ENCODE measurements at regions not wholly inside any gene's neighbourhood (a gene's known extent, or its start where the extent isn't known, plus 50 kb on each side); places are given as distances from the start of the nearest gene placed in this dataset.
A peak's percentile ranks its signal among the peaks of the same experiment; 100 is the strongest.

DNA sequence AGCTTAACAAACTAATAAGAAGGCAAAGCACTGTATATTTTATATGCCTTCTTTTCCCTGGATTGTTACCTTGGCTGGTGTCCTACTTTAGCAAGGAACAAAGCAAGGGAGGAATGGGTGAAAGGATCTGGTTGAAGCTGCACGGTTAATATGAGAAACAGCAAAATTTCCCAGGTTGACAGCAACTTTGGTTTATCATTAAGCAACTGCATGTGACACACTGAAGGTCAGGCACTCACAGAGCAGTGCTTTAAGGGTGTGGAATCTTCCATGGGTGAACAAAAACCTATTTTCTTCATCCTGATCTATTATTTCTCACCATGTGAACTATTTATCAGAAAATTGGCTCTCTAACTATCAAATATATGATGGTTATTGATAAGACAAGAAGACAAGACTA, 109.0 kb upstream of the ATP10B start:
- DNase-seq (ENCODE audit: extremely low read depth in 1 of 2, low read depth in 1 of 2) = no peak

DNA sequence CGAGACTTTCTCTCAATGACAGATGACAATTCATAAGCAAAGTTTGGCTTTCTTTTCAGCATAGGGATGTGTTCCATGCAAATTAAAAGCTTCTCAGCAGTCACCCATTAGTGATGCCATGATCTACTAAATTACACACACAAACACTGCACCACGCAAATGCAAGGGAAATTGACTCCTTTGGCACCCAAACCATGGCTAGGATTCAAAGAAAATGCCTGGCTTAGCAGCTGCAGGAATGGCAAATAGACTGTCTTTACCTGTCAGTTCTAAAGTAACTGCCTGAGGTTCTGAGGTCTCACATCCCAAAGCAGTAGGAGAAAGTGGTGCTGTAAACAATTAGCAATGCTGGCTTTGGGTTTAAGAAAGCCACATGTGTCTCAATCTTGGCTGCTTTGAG, 108.6 kb upstream of the ATP10B start:
- DNase-seq (ENCODE audit: extremely low read depth in 1 of 2, low read depth in 1 of 2) = no peak

DNA sequence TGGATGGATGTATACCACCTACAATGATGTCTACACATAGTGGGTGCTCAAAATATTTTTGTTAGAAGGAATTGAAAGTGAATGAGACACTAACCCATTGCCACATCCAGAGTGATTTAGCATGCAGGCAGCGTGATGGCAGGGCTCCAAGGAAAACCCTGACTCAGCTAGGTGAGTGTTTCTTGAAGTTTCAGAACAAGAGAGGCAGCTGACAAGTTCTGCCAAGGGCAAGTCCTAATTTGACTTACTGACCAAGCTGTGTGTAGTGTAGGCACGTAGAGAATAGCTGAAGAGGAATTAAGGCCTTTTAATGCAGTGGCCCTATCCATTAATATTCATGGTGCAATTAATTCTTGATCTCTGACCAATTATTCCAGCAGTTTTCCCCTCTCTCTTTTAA, 107.8 kb upstream of the ATP10B start:
- DNase-seq (ENCODE audit: extremely low read depth in 1 of 2, low read depth in 1 of 2) = peak in 1 of 2 donors; percentile 5

DNA sequence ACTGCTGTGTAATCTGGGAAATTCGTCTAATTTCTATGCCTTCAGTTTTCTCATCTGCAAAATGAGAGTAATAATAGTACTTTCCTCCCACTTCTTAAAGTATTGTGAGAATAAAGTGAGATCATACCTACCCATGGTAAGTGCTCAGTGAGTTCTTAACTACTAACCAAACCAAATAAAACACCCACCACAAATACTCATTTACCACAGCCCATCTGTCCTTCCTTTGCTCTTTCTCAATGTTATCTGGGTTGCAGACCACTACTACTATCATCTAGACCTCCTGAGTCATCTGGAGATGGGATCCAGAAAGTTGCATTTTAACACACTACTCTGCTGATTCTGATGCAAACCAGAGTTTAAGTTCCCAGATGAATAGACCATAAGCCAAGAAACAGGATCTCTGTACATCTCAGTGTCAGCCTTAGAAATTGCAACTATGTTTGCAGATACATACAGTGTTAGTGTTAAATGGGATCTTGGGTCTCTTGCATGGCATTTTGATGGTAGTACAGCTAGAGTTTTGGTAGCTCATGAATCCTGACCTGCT, 105.4 kb upstream of the ATP10B start:
- no peak for DNase-seq (ENCODE audit: extremely low read depth in 1 of 2, low read depth in 1 of 2)

DNA sequence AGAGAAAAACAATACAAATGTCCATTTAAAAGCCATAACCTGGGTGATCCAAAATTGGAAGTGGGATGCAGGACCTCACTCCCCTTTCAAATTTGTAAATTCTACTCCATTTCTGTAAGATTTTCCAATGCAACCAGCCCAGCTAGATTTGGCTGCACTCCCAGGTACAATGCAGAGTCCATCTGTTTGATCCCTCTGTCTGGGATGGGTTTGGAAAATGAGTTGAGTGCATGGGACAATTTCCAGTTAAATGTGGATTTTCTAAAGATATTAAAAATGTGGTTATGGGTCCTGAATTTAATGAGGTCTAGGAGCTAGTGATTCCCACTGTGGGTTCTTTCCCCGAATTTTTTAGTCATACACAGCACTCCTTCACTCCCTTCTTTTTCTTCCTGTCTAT, 104.0 kb upstream of the ATP10B start:
- DNase-seq (ENCODE audit: extremely low read depth in 1 of 2, low read depth in 1 of 2) = no peak

DNA sequence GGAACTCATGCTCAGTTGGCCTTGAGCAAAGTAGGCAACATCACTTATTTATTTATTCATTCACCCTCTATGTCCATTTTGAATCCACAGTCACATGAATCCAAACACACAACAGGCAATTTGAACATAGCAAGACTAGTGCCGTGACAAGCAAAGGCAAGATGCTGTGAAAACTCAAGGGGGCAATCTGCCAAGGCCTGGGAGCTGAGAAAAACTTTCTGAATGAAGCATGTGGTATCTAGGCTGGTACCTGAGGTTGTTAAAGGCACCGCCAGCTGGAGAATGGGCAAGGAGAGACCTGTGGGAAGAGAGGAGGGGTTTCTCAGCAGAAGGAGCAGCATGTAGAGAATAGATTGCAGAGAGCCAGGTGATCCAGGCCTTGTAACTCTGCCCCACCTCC, 98.3 kb upstream of the ATP10B start:
- DNase-seq (ENCODE audit: extremely low read depth in 1 of 2, low read depth in 1 of 2) = no peak

DNA sequence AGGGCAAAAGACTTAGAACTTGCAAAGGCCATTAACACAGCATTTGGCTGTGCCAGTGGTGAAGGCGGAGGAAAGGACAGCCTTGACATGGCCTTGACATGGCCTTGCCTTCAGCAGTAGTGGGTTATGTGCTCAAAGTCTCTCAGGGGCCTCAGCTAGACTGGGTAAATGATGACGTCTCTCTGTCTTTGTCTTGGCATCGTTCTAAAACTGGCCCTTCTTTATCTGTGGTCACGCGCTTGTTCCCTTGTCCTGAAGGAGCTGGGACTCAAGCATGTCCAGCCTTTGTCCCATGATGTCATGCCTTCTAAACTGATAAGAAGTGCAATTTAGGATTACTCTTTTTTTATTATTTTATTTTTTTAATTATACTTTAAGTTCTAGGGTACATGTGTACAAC, 88.7 kb upstream of the ATP10B start:
- no peak for DNase-seq (ENCODE audit: extremely low read depth in 1 of 2, low read depth in 1 of 2)

DNA sequence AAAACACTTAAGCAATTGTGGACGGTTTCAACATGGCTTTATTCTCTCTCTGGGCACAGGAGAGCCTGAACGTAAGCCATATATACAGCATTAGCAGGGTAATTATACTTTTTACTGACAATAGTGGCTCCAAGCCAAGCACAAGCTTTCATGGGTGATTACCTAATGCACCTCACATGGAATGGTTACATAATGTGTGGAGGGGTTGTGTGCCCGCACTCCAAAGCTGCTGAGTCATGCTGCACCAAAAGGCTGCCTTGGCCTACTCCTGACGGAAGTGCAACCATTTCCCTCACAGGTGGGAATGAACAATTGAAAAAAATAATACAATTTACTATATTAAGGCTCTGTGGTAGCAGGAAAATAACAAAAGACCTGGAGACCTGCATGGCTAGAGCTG, 86.5 kb upstream of the ATP10B start:
- no peak for DNase-seq (ENCODE audit: extremely low read depth in 1 of 2, low read depth in 1 of 2)

DNA sequence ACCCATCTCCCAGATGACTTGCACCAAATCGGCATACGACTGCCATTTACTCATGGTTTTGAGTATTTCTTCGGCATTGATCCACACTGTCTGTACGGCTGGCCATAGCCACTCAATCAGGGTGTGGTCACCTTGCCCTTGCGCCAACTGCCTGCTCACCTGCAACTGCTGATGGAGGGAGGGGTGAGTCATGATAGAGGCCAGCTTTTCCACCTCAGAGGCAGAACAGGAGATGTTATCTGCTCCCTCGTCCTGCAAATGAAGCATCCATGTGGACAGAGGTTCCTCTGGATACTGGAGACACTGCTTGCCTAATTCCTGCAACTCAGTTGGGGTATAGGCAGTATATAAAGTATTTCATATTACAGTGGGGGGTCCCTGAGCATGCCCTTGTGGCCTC, 85.6 kb upstream of the ATP10B start:
- DNase-seq (ENCODE audit: extremely low read depth in 1 of 2, low read depth in 1 of 2) = no peak

DNA sequence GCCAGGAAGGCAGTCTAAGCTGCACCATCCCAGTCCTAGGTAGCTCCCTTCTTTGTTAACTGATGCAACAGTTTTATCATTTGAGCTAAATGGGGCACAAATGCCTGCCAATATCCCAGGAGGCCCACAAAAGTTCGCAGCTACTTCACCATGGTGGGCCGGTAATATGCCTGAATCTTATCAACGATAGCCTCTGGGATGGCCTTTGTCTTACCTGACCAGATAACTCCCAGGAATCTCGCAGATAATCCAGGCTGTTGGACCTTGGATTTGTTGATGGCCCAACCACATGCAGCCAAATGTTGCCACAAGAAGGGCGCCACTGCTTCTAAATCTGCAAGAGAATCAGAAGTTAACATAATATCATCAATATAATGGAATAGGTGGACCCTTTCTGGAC, 83.8 kb upstream of the ATP10B start:
- no peak for DNase-seq (ENCODE audit: extremely low read depth in 1 of 2, low read depth in 1 of 2)

DNA sequence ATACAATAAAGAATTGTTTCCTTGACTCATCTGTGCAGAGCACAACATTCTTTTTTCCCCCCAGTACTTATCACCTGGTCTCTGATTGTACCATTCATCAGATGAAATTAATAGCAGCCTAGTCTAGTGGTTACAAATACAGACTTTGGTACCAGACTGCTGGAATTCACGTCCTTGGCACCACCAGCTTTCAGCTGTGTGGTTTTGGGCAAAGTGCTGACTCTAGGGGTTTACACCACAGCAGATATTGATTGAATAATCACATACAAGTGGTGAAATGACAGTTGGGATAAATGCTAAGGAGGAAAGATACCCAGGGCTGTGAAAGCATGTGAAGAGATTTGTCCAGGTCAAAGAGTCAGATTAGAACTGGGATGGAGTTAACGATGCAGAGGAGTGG, 79.3 kb upstream of the ATP10B start:
- DNase-seq (ENCODE audit: extremely low read depth in 1 of 2, low read depth in 1 of 2) = no peak

DNA sequence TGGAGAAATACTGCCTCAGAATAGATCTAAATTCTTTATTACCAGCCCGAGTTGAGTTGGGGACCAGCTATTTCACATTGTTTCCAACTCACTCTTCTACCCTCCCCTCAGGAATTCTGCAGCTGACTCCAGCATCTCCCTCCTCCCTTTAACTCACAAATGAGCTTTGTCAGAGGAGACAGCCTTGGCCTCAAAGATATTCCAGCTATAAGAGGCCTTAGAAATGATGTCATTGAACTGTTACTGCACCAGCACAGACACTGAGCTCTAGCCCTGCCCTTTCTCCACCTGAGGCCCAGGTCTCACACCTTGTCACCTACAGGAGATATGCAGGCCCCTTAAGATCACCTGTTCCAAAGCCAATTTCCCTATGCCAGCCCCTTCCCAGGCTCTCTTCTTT, 78.4 kb upstream of the ATP10B start:
- no peak for DNase-seq (ENCODE audit: extremely low read depth in 1 of 2, low read depth in 1 of 2)

DNA sequence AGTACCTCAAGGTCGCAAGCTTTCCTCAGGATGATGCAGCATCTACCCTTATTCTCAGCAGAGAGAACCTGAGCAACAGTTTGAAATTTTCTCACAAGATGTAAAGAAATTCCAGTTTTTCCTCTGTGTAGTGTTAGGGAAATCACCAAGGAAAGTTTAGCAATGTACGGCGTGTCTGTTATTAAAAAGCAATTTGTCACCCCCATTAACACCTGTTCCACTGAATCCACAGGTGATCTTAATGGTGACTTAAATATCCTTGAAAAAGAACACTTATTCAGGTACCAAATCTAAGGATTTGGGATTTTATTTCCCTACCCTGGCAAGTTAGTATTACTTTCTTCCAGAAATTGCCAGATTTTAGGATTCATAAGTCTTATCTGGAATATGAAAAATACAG, 77.9 kb upstream of the ATP10B start:
- no peak for DNase-seq (ENCODE audit: extremely low read depth in 1 of 2, low read depth in 1 of 2)

DNA sequence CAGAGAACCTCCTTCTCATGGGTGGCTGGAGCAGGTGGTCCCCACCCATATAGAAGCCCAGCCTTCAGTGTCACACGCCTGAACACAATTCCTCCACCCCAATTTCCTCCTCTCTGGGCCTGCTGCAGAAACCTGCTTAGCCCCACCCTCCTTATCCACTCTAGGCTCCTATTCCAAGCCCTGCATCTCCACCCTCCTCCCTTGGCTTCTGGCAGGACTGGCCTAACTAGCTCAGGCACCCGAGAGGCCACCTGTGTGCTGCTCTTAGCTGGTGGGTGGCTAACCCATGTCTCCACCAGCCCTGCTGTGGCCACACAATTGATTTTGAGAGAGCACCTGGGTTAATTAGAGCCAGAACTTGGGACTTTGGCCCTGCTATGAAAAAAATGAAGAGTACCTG, 77.3 kb upstream of the ATP10B start:
- no peak for DNase-seq (ENCODE audit: extremely low read depth in 1 of 2, low read depth in 1 of 2)

DNA sequence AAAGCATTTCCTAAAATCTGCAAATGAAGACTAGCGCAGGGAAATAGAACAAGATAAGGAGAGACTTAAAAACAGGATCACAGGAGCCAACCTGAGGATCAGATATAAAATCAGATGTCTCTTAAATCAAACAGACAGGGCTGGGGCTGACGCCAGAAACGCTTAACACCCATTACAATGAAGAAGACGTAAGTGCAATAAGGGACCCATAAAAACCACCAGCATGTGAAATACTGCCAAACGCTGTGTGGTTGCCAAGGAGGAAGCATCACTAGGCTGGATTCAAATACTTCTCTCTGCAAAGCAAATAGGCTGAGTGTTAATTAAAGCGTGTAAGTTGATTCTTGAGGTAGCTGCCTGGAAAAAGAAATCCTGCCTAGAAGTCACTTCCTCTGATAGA, 74.4 kb upstream of the ATP10B start:
- DNase-seq (ENCODE audit: extremely low read depth in 1 of 2, low read depth in 1 of 2) = no peak

DNA sequence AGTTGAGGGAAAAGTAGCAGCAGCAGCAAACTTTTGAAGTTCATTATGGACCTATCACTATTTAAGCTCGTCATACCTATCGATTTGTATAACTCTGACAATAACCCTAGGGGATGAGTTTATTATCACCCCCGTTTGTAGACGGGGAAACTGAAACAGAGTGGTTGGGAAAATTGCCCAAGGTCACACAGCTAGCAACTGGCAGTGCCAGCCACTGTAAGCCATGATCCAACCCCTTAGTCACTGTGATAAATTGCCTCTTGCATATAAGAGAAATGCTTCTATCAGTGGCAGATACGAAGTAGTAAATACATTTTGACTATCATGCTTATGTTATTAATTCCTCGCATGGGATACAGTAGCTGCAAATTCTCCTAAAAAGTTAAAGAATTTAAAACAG, 73.3 kb upstream of the ATP10B start:
- DNase-seq (ENCODE audit: extremely low read depth in 1 of 2, low read depth in 1 of 2) = no peak

DNA sequence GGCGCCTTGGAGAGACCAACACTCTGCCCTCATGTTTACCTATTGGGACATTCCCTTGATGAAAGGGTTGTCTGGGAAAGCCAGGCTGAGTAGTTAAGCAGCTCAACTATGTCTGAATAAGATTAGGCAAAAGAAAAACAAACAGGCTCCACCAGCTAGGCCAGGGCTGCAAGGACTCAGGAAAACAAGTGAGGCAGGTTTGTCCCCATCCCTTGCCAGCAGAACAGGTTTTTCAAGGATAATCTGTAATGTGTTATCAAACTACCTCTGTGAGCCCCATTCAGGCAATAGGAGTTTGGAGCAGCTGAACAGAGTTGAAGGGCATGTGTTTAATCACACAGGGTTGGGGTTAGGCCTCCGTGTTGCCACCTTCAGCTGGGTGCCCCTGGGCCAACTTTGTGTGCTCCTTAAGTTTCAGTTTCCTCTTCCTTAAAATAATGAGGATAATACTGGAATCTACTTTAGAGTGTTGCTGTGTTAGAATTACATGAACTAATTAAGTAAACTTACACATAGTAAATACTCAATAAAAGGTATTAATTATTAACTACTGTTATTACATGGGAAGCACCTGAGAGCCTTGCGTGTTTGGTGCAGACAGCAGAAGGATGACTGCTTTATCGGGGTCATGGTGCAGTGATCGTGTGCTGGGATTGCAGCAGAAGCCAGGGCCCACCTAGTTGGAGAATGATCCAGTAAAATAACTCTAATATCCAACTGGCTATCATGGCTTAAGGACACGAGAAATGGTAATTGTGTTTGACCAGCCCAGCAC, 72.1 kb upstream of the ATP10B start:
- DNase-seq (ENCODE audit: extremely low read depth in 1 of 2, low read depth in 1 of 2) = no peak

DNA sequence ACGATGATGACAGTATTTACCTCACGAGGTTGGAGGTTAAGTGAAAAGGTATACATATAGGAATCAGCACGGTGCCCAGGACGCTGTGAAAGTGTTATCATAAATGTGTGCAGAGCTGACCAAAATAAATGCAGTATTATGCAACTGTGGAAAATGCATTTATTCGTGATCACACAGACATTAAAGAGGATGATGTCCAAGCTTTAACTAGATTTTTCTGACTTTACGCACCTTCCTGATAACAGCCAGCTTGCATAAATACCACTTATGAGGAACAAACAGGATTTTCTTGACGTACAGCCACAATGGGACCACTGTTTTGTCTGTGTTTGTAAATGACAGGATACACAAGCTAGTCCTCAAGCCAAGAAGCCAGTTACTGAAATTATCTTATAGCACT, 71.4 kb upstream of the ATP10B start:
- no peak for DNase-seq (ENCODE audit: extremely low read depth in 1 of 2, low read depth in 1 of 2)

DNA sequence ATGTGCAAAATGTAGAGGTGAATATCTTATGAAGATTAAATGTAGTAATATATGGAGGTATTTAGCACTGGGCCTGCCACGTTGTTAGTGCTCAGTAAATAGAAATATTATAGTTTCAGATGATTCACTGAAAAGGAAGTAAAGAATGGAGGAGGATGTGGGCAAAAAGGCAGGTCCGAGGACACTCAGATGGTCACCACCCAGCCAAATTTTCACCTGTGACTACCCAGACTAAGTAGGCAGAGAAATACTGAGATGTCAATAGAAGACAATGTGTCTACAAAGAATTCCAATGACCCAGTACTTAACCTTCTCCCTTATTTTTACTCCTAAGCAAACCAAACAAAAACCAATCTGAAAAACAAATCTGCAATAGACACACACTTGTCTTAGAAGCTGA, 70.3 kb upstream of the ATP10B start:
- DNase-seq (ENCODE audit: extremely low read depth in 1 of 2, low read depth in 1 of 2) = no peak

DNA sequence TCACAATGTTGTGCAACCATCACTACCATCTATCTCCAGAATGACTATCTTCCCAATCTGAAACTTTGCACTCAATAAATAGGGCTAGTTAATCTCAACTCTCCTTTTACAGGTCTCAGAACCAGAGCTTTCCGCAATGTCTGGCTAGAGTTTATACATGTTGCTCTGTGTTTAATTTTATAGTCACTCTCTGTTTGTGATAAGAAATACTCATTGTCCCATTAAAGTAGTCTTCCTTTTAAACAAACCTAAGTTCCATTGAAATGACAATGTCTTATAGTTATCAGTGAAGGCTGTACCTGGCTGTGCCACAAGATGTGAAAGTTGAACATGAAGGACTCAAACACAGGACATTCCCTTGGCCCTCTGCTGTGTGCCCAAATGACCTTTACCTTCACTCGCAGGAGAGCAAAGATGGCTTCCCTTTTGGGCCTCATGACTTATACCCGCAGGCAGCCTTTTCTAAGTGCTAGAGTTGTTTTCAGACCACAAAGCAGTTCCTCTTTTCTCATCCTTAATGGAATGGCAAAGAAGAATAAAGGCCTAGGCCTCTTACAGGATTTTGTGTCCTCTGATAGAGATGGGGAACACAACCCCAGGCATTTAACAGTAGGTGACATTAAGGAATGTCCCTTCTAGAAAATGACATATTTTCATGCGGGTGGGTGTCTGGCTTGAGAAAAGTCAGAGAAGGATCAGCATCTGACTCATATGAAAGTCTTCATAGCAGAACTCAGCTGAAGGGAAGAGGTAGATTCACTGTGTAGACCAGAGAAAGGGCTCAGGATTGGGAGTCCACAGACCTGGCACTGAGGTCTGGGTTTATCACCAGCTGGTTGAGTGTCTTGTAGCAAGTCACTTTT, 69.6 kb upstream of the ATP10B start:
- DNase-seq (ENCODE audit: extremely low read depth in 1 of 2, low read depth in 1 of 2) = no peak

DNA sequence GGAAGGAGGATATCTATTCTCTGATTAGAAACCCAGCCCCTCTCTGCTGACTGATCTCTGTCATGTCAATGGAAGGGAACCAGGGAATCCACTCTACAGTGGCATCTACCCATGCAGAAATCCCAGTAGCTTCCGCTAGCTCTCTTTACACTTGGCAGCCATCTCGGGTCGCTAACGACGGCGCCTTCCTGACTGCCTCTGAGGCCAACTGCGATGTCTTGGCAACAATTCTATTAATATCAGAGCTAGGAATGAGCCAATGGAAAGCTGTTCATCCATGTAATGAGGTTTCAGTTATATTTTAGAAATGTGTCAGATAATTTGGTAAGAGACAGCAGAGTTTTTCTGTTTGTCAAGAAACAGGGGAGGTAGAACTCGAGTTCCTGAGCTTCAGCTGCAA, 67.6 kb upstream of the ATP10B start:
- no peak for DNase-seq (ENCODE audit: extremely low read depth in 1 of 2, low read depth in 1 of 2)

DNA sequence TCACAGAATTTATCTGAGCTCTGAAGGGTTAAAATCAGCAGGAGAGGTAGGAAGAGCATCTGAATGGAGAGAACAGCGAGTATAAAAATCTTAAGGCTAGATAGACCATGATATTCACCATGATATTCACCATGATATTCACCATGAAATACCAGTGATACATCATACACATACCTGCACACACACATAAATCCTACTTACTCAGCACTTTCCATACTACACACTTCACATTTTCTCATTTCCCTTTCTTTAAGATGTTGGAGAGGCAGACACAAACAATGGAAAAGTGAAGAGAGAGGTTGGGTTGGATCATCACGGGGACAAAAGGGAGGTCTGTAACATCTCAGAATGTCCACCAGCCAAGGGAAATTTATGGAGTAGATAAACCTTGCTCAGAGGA, 66.4 kb upstream of the ATP10B start:
- no peak for DNase-seq (ENCODE audit: extremely low read depth in 1 of 2, low read depth in 1 of 2)

Data from stimulated activated CD8-positive, alpha-beta memory T cell treated with anti-CD3 and anti-CD28 coated beads, Interleukin-7, amount 100 ng/mL, for 48 hours (primary cell).